NCI-H345 treated with DMSO at 0.1 percent for 48 hours (cell line): ENCODE measurements at regions not wholly inside any gene's neighbourhood (a gene's known extent, or its start where the extent isn't known, plus 50 kb on each side); places are given as distances from the start of the nearest gene placed in this dataset.
A peak's percentile ranks its signal among the peaks of the same experiment; 100 is the strongest.
"Not testable (repeated sequence)": the region's sequence is repeated elsewhere in the genome, so short reads cannot be mapped to it uniquely, and the experiment has no call there.

Source experiments
- DNase-seq: peaks from one replicate; lab custom pipeline; 2025; ENCODE audit not compliant: unreplicated experiment; lab: John Stamatoyannopoulos, UW

DNA sequence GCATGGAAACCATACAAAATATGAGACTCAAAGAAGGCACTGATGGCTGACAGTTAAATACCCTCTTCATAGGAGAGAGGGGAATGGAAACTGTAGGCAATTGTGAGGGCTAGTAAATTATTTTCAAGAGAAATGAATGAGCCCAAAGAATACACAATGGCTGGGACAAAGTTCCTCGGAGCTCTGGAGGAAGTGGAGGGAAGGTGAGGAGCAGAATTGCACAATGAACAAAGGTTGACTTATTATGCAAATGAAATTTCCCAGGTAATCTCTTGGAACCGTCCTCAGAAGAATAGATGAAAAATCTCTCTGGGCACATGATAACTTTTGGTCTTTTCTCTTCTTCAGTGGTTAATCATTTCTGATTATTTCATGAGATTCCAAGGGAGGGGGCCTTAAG, 202.6 kb upstream of the VCX start:
- DNase-seq = no peak

DNA sequence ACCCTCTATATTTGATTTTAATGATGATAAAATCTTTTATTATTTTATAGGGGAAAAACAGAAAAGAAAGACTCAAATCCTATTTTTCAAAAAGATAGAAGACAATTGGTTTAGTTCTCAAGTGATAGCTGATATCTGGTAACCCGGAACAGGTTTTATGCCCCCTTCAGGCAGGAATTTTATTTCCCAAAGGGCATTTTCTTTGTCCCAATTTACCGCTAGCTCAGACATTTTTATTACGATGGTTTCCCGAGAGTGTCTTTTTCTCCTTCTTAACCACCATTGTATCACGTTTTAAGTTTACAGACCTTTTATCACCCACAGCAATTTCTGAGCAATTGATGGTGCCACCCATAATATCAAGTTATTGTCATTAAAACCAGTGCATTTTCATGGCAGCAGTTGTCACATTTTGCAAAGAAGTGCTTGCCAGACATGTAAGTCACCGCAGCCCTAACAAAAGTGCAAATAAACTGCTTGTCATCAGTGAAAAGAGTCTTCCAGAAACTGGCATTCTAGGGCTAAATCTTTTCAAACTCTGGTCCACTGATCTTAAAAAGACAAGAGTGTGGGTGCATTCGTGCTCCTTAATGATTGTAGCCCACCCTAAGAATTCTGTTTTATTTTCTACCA, 204.8 kb upstream of the VCX start:
- no peak for DNase-seq

DNA sequence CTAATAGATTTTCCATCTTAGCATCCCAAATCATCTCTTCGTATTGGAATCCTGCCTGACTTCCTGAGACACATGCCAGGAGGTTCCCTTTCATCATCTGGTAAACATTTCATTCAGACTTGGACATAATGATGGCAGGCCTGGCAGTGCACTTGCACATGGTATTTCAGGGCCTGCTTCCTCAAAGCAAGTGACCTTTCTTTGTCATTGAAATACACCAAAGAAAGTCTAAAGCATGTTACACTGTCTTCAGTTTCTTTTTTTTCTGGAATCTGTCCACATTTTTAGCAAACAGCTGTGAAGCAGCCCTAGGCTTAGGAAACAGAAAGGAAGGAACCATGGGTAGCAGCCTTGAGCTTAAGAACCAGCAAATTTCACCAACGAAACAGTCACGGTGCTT, 205.9 kb upstream of the VCX start:
- no peak for DNase-seq

DNA sequence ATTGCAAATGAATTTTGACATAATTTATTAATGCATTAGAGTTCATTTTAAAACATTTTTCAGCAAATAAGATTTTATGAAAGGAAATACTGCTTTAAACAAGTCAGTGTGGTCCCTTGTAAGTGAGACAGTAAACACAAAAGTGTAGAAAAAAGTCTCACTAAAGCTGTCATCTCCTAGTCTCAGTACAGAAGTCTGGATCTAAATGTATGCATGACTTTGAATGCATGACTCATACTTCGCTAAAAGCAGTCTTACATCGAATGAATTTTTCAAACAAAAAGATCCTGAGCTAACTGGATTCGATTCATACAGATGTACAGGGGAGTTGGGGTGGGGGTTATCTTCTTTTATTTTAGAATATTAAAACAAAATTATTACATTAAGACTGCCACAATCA, 207.4 kb upstream of the VCX start:
- DNase-seq = no peak

DNA sequence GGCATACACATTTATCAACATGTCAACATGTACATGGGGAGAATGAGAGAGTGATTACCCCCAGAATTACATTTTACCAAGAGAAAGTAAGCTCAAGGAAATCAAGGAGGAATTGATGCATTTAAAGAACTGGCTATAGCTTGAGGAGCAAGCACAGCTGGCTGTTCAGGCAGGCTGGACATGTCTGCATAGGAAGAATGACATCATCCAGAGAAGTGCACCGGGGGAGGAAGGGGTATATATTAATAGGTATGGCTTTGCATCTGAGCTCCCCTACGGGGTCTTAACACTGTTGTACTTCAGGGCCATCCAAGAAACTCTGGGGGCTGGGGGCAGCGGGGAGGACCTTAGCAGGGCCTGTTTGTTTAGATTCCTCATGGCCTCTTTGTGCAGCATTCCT, 222.4 kb upstream of the VCX start:
- no peak for DNase-seq

DNA sequence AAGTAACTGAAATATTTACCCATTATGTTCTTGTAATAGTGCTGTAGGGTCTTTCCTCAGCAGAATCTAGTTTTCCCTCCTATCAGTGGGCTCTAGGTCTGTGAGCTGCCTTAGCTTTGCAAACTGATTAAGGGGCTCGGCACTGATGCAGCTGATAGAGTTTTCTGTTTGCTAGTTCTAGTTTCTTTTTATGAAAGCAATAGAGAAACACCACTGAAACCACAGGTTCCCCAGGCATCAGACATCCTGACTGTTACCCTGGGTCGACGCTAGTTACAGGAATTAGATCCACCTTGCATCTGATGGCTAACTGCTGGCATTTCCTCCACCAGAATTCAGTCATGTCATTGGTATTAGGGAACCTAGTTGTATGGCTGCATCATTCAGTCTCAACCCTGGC, 225.0 kb upstream of the VCX start:
- DNase-seq = no peak

DNA sequence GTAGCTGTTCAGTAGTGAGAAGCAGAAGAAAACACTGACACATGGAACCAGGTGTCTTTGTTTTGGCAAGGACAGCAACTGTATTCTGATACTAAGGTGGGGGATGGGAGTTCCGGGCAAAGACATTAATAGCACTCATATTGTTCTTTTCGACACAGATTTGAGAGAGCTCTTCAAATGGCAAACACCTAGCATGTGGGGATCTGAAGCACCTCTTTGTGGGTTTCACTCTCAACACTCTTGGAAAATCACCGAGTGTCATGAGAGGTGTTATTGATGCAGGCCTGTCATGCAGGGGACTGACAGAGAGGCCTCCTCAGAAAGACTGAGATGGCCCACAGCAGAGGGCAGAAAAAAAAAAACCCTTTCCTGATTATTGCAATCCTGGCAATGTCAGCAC, 228.4 kb upstream of the VCX start:
- peak; percentile 87 for DNase-seq

DNA sequence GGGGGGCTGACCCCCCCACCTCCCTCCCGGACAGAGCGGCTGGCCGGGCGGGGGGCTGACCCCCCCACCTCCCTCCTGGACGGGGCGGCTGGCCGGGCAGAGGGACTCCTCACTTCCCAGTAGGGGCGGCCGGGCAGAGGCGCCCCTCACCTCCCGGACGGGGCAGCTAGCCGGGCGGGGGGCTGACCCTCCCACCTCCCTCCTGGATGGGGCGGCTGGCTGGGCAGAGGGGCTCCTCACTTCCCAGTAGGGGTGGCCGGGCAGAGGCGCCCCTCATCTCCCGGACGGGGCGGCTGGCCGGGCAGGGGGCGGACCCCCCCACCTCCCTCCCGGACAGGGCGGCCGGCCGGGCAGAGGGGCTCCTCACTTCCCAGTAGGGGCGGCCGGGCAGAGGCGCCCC, 234.3 kb upstream of the VCX start:
- DNase-seq = not testable (repeated sequence)

DNA sequence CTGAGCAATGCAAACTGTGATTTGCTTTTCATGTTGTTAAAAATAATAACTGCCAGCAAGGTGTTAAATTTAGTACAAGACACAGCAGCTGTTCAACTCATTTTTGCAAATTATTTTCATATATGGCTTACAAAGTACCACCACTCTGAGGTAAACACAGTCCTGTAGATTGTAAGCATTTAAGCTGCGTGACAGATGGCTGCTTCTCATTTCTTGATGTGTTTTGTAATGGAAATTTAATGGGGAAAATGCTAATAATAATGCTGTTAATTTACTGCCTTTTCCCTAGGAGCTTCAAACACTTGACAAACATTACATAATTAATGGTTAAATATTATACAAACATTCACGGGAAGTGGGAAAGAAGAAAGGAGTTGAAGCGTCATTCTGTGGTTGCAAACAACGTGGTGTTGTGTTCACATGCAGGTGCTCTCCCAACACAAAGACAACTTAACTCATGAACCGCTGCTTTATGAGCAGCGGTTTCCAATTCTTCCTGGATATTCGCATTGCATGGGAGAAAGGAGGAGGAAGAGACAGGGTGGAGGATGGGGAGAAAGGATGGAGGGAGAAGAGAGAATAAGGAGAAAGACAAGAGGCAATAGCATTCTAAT, 236.8 kb upstream of the VCX start:
- no peak for DNase-seq

DNA sequence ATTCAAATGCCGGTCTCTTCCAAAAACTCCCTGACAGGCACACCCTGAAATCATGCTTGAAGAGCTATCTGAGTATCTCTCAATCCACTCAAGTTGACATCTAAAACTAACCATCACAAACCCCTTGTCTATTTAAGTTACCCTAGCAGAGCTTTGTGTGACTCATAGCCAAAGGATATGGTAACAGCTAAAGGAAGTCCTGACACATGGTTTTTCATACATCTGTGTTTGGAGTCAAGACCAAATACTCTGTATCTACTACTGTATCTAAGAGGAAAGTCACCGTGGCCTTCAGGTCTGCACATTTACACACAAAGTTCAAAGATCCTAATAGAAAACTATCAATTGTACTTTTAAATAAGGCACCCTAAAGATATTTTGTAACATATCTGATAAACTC, 239.6 kb upstream of the VCX start:
- DNase-seq = no peak

DNA sequence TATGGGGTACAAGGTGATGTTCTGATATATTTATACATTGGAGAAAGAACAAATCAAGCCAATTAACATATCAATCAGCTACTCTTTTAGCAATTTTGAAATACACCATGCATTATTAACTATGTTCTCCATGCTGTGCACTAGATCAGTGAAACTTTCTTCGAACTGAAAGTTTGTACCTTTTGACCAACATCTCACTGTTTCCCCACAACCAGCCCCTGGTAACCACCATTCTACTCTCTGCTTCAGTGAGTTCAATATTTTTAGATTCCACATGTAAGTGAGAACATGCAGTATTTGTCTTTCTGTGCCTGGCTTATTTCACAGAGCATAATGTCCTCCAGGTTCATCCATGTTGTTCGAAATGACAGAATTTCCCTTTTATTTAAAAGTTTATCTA, 246.1 kb upstream of the VCX start:
- DNase-seq = no peak

DNA sequence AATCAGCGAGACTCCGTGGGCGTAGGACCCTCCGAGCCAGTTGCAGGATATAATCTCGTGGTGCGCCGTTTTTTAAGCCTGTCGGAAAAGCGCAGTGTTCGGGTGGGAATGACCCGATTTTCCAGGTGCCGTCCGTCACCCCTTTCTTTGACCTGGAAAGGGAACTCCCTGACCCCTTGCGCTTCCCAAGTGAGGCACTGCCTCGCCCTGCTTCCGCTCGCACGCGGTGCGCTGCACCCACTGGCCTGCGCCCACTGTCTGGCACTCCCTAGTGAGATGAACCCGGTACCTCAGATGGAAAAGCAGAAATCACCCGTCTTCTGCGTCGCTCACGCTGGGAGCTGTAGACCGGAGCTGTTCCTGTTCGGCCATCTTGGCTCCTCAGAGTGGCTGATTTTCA, 249.6 kb upstream of the VCX start:
- DNase-seq = not testable (repeated sequence)

DNA sequence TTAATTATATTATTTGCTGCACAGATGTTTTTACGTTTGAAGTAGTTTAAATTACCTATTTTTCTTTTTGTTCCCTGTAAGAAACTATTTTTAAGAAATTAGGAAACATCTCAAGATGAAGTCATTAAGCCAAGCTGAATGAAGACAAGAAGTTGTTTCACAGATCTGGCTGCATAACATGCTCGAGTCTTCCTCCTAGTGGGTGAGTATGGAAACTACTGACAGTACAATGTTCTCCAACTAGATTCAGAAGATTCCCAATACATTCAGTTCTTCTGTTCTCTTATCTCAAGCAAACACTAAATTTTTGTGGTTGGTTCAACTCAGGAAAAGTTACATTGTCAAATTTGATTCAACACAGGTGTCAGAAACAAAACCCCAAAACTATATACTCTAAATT, 256.8 kb upstream of the VCX start:
- no peak for DNase-seq

DNA sequence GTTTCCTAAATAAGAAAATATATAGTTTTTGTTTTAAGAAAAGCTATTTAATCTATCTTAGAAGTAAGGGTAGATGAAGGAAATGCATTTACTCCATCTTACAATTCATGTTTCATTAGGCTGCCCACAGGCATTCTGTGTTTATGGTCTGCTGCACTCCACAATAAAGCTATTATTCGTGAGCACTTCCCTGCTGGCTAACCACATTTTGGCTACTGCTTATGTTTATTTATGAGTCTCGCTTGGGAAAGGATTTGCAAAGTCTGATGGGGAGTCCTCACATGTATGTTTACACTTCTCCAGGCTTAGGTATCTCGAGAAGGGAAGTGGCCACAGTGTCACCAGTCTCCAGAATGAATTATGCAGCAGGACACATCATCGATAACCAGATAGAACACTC, 260.8 kb upstream of the VCX start:
- DNase-seq = peak; percentile 67

DNA sequence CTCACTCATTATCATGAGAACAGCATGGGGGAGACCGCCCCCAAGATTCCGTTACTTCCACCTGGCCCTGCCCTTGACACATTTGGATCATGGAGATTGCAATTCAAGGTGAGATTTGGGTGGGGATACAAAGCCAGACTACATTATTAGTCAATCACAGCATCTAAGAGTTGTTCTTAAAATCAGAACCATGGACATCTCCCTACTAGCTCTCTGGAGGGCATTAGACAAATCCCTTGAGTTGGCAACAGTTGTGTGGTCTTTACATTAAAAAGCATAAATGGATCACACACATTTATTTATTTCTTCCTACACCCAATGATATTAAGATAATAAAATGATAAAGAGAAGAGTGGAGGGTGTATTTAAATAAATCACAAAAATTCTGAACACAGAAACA, 262.8 kb upstream of the VCX start:
- no peak for DNase-seq

DNA sequence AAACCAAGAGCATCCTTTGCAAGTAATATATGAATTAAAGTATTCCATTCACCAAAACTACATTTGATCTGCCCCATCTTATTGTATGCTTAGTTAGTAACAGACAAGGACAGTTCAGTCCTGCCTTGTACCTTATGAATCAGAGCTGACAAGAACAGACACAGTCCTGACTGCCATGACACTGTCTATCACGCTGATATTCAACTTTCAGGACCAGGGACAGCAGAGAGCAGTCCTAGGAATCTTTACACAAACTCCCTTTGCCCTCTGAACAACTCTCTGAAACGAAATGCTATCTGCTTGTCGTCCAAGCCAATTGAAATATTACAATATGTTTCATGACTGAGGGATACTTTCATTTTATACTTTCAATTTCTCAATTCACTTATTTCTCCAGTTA, 268.6 kb upstream of the VCX start:
- DNase-seq = no peak

DNA sequence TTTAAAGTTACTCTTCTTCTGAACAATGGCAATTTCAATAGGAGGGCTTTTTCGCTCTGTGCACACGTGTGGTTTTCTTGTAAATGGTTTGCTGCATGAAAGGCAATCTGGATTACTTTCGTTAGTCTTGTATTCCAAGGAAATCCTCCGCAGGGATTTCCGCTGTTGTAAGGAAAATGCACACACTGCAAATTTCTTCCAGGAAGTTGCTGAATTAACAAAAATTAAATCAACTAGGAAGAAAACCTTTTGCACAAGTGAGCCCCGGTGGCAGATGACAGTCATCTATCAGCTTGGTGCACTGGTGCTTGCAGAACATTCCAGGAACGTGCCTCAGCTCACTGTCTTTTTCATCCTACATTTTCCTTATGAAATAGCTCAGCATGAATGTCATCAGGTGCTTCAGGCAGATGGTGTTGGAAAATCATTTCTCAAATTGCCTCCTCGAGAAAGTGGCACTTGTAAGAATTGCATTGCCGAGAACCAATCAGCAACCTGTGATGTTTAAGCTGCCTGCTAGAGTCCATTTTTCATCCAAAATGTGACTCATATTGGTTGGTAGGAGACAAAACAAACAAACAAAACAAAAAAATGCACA, 272.4 kb upstream of the VCX start:
- DNase-seq = no peak

DNA sequence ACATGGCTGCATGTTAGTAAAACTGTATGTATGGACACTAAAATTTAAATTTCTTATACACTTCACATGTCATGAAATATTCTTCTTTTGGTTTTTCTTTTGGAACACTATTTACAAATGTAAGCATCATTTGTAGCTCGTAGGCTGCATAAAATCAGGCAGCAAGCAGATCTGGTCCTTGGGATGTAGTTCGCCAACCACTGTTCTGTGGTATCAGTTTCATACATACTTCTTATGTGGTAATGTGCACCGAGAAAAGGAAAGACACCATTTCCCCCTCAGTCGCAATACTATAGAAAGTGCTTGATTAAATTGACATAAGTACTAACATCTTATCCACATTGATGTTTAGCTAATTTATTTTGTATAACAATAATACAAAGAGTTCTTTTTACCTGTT, 274.4 kb upstream of the VCX start:
- DNase-seq = no peak

DNA sequence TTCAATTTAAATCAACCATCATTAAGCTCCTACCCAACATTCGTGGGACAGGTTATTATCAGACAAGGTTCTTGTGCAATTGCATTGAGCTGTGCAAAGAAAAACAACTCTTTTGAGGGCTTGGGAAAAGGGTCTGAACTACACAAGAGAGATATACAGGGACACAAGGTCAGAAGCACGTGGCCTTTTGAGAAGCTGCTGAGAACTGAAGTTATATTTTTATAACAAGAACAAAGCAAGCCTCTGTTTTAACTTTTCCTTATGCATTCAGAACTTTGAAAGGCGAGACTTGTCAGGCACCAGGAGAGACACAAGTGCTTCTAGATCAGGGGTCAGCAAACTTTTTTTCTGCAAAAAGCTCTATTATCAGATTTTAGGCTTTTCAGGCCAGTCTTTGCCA, 274.8 kb upstream of the VCX start:
- no peak for DNase-seq

DNA sequence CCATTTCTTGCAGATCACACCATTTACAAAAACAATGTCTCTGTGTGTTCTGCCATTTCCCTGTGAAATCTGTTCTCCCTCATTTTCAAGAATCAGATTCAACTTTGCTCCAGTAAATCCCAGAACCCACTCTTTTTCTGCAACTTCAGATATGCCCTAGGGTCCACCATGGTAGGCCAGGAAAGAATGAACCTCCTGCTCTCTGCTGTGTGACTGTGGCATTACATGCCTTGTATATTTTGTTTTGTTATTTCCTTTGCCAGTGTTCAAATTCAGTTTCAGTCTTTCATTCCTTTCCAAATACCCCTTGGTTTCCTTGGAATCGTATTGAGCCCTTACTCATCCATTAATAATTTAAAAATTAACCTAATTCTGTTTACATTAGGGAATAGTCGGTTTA, 290.2 kb upstream of the VCX start:
- no peak for DNase-seq

DNA sequence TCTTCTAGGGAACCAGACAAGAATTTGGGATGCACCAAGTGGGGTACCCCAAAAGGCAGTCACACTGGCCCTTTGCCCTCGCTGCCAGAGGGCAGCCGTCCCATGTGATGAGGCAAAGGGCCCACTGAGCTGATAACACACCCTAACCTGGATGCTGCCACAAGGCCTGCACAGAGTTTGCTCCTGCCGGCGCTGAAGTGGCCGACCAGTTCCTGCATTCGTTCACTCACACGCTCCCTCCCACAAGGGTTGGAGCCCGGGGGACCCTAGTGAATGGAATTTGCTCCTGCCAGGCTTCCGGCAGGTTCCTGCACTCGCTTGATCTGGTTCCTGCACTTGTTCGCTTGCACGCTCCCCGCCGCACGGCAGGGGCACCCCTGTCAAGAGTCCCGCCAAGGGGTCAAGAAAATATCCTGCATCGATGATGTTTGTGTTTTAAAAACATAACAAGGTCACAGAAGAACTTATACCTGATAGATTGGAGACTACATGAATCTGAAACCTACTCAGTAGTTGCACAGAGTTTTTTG, 296.4 kb upstream of the VCX start:
- no peak for DNase-seq

DNA sequence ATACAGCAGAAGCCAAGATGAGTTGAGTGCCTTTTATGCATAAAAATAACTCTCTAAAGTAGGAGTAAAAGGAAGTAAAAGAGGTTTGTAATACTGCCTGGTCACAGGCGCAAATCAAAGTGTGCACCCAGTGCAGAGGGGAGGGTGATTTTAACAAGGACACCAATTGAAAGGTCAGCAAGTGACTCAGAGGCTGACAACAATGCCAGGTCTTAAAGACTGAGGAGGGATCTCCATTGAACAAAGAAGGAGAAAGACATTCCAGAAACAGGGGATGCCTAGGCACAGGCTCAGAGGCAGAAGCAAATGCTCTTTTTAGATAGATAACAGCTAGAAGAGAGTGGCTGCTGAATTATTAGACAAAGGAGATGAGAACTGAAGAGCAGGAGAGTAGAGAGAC, 297.4 kb upstream of the VCX start:
- DNase-seq = no peak
